ENCODE measurements at regions not wholly inside any gene's neighbourhood (a gene's known extent, or its start where the extent isn't known, plus 50 kb on each side); places are given as distances from the start of the nearest gene placed in this dataset.

GRCh38 chr5:107808671-107809137 is 138.0 kb upstream of the EFNA5 start:
- no peak overlapping the region for H3K4me3 ChIP-seq (ENCODE audit: low read depth, low read length)
- DNase-seq (ENCODE audit: low read depth): no peak

- no peak for DNase-seq (ENCODE audit: low read depth)
These were observed 136.7 kb upstream of the EFNA5 start for GRCh38 chr5:107807431-107807830.

GRCh38 chr5:107806705-107807104 is 136.0 kb upstream of the EFNA5 start:
- no peak for DNase-seq (ENCODE audit: low read depth)
- no peak overlapping the region for H3K4me3 ChIP-seq (ENCODE audit: low read depth, low read length)

More at GRCh38 chr5:107807431-107807830, 136.7 kb upstream of the EFNA5 start:
- H3K4me3 ChIP-seq (ENCODE audit: low read depth, low read length): no peak overlapping the region

- no peak for DNase-seq (ENCODE audit: low read depth)
These were observed 135.5 kb upstream of the EFNA5 start for GRCh38 chr5:107806271-107806670.

GRCh38 chr5:107805824-107806223 is 135.1 kb upstream of the EFNA5 start:
- H3K4me3 ChIP-seq (ENCODE audit: low read depth, low read length): no peak overlapping the region
- no peak for DNase-seq (ENCODE audit: low read depth)

More at GRCh38 chr5:107806271-107806670, 135.5 kb upstream of the EFNA5 start:
- no peak overlapping the region for H3K4me3 ChIP-seq (ENCODE audit: low read depth, low read length)

- no peak overlapping the region for H3K4me3 ChIP-seq (ENCODE audit: low read depth, low read length)
These were observed 134.4 kb upstream of the EFNA5 start for GRCh38 chr5:107805166-107805565.

GRCh38 chr5:107803728-107804127 is 133.0 kb upstream of the EFNA5 start:
- H3K4me3 ChIP-seq (ENCODE audit: low read depth, low read length): no peak overlapping the region
- no peak for DNase-seq (ENCODE audit: low read depth)

More at GRCh38 chr5:107805166-107805565, 134.4 kb upstream of the EFNA5 start:
- no peak for DNase-seq (ENCODE audit: low read depth)

GRCh38 chr5:107801061-107801460 is 130.3 kb upstream of the EFNA5 start:
- H3K4me3 ChIP-seq (ENCODE audit: low read depth, low read length): no peak overlapping the region
- DNase-seq (ENCODE audit: low read depth): no peak

- no peak overlapping the region for H3K4me3 ChIP-seq (ENCODE audit: low read depth, low read length)
- DNase-seq (ENCODE audit: low read depth): no peak
These were observed 128.6 kb upstream of the EFNA5 start for GRCh38 chr5:107799306-107799705.

- DNase-seq (ENCODE audit: low read depth): no peak
- no peak overlapping the region for H3K4me3 ChIP-seq (ENCODE audit: low read depth, low read length)
These were observed 126.1 kb upstream of the EFNA5 start for GRCh38 chr5:107796797-107797196.

GRCh38 chr5:107794741-107795140 is 124.0 kb upstream of the EFNA5 start:
- no peak overlapping the region for H3K4me3 ChIP-seq (ENCODE audit: low read depth, low read length)
- no peak for DNase-seq (ENCODE audit: low read depth)

GRCh38 chr5:107792940-107793339 is 122.2 kb upstream of the EFNA5 start:
- no peak overlapping the region for H3K4me3 ChIP-seq (ENCODE audit: low read depth, low read length)
- no peak for DNase-seq (ENCODE audit: low read depth)

GRCh38 chr5:107790671-107791070 is 119.9 kb upstream of the EFNA5 start:
- no peak overlapping the region for H3K4me3 ChIP-seq (ENCODE audit: low read depth, low read length)

GRCh38 chr5:107786424-107786823 is 115.7 kb upstream of the EFNA5 start:
- DNase-seq (ENCODE audit: low read depth): no peak
- no peak overlapping the region for H3K4me3 ChIP-seq (ENCODE audit: low read depth, low read length)

More at GRCh38 chr5:107790671-107791070, 119.9 kb upstream of the EFNA5 start:
- no peak for DNase-seq (ENCODE audit: low read depth)

- H3K4me3 ChIP-seq (ENCODE audit: low read depth, low read length): no peak overlapping the region
- DNase-seq (ENCODE audit: low read depth): no peak
These were observed 112.8 kb upstream of the EFNA5 start for GRCh38 chr5:107783551-107783950.

GRCh38 chr5:107782561-107783169 is 111.9 kb upstream of the EFNA5 start:
- no peak overlapping the region for H3K4me3 ChIP-seq (ENCODE audit: low read depth, low read length)
- DNase-seq (ENCODE audit: low read depth): no peak

GRCh38 chr5:107781451-107781850 is 110.7 kb upstream of the EFNA5 start:
- DNase-seq (ENCODE audit: low read depth): no peak
- no peak overlapping the region for H3K4me3 ChIP-seq (ENCODE audit: low read depth, low read length)

- no peak for DNase-seq (ENCODE audit: low read depth)
- no peak overlapping the region for H3K4me3 ChIP-seq (ENCODE audit: low read depth, low read length)
These were observed 108.7 kb upstream of the EFNA5 start for GRCh38 chr5:107779437-107779836.

- H3K4me3 ChIP-seq (ENCODE audit: low read depth, low read length): no peak overlapping the region
- DNase-seq (ENCODE audit: low read depth): no peak
These were observed 107.9 kb upstream of the EFNA5 start for GRCh38 chr5:107778647-107779046.

- H3K4me3 ChIP-seq (ENCODE audit: low read depth, low read length): no peak overlapping the region
- DNase-seq (ENCODE audit: low read depth): no peak
These were observed 106.4 kb upstream of the EFNA5 start for GRCh38 chr5:107776922-107777740.

GRCh38 chr5:107776506-107776905 is 105.8 kb upstream of the EFNA5 start:
- H3K4me3 ChIP-seq (ENCODE audit: low read depth, low read length): no peak overlapping the region
- no peak for DNase-seq (ENCODE audit: low read depth)
